ENCODE measurements at regions not wholly inside any gene's neighbourhood (a gene's known extent, or its start where the extent isn't known, plus 50 kb on each side); places are given as distances from the start of the nearest gene placed in this dataset.
"Not testable (repeated sequence)": the region's sequence is repeated elsewhere in the genome, so short reads cannot be mapped to it uniquely, and the experiment has no call there.

- intact Hi-C loops (cut with micrococcal nuclease; ENCODE audit: unreplicated experiment) = no loop called here
- no peak overlapping the region for H3K4me3 ChIP-seq
- no peak for DNase-seq
- H4K20me1 ChIP-seq (ENCODE audit: insufficient read depth) = no peaks in the 10 kb centered on the region
- no peak overlapping the region for H3K27ac ChIP-seq
- TF ChIP-seq CTCF (conservative IDR thresholded peaks at IDR 0.05) (no peak), EZH2 (IDR thresholded peaks at IDR 0.05; ENCODE audit: low read depth) (no peak)
- H2AFZ ChIP-seq = 0 out of 2 replicates have a peak overlapping the region, but pooled peaks have one; percentile 21
- H3K79me2 ChIP-seq (ENCODE audit: low read depth) = no peaks in the 10 kb centered on the region
- no peaks in the 10 kb centered on the region for H3F3A ChIP-seq (ENCODE audit: insufficient read depth, low read depth)
- no TSS peak for BruUV-seq (replicated peaks)
- no peaks in the 10 kb centered on the region for H3K27me3 ChIP-seq (ENCODE audit: insufficient read depth, low read depth)
- ChIA-PET POLR2A (ENCODE audit: unreplicated experiment) (no interaction called here), CTCF (no interaction called here)
- H3K4me2 ChIP-seq = no peak overlapping the region
- no peaks in the 10 kb centered on the region for H3K4me1 ChIP-seq (replicated peaks; ENCODE audit: insufficient read depth)
- H3K9me3 ChIP-seq (ENCODE audit: insufficient read depth, low read depth) = no peaks in the 10 kb centered on the region
- H3K9me2 ChIP-seq (ENCODE audit: insufficient read depth) = no peaks in the 10 kb centered on the region
- no peaks in the 10 kb centered on the region for H3K36me3 ChIP-seq (ENCODE audit: low read depth)
Observed at GRCh38 chr6:140660295-140660694, 1285.8 kb upstream of the CITED2 start.

- Histone ChIP-seq H3K4me3 (no peak overlapping the region), H3K79me2 (ENCODE audit: low read depth) (no peaks in the 10 kb centered on the region), H2AFZ (no peak overlapping the region), H4K20me1 (ENCODE audit: insufficient read depth) (no peaks in the 10 kb centered on the region), H3K36me3 (ENCODE audit: low read depth) (no peaks in the 10 kb centered on the region), H3K4me1 (replicated peaks; ENCODE audit: insufficient read depth) (no peaks in the 10 kb centered on the region), H3K27me3 (ENCODE audit: insufficient read depth, low read depth) (no peaks in the 10 kb centered on the region), H3K9me2 (ENCODE audit: insufficient read depth) (no peaks in the 10 kb centered on the region), H3F3A (ENCODE audit: insufficient read depth, low read depth) (no peaks in the 10 kb centered on the region), H3K4me2 (no peak overlapping the region), H3K27ac (no peak overlapping the region), H3K9me3 (ENCODE audit: insufficient read depth, low read depth) (no peaks in the 10 kb centered on the region)
- ChIA-PET CTCF (no interaction called here), POLR2A (ENCODE audit: unreplicated experiment) (no interaction called here)
- intact Hi-C loops (cut with micrococcal nuclease; ENCODE audit: unreplicated experiment) = no loop called here
- no peak for DNase-seq
- TF ChIP-seq CTCF (conservative IDR thresholded peaks at IDR 0.05) (no peak), EZH2 (IDR thresholded peaks at IDR 0.05; ENCODE audit: low read depth) (no peak)
- no TSS peak for BruUV-seq (replicated peaks)
Observed at GRCh38 chr6:140653972-140654371, 1279.5 kb upstream of the CITED2 start.

- no TSS peak for BruUV-seq (replicated peaks)
- TF ChIP-seq EZH2 (IDR thresholded peaks at IDR 0.05; ENCODE audit: low read depth) = no peak
- no peak for TF ChIP-seq CTCF (conservative IDR thresholded peaks at IDR 0.05)
- intact Hi-C loops (cut with micrococcal nuclease; ENCODE audit: unreplicated experiment) = no loop called here
- H3K4me3 ChIP-seq = no peak overlapping the region
- no peaks in the 10 kb centered on the region for H3K27me3 ChIP-seq (ENCODE audit: insufficient read depth, low read depth)
- no peaks in the 10 kb centered on the region for H3K36me3 ChIP-seq (ENCODE audit: low read depth)
- H2AFZ ChIP-seq = no peak overlapping the region
- no peaks in the 10 kb centered on the region for H3F3A ChIP-seq (ENCODE audit: insufficient read depth, low read depth)
- no peak overlapping the region for H3K4me2 ChIP-seq
- H3K79me2 ChIP-seq (ENCODE audit: low read depth) = no peaks in the 10 kb centered on the region
- no peak overlapping the region for H3K27ac ChIP-seq
- H3K4me1 ChIP-seq (replicated peaks; ENCODE audit: insufficient read depth) = no peaks in the 10 kb centered on the region
- peaks cover 1% of the 10 kb centered on the region; the same call in 1 of the 2 replicates for H3K9me3 ChIP-seq (ENCODE audit: insufficient read depth, low read depth)
- ChIA-PET POLR2A (ENCODE audit: unreplicated experiment) (no interaction called here), CTCF (no interaction called here)
- H3K9me2 ChIP-seq (ENCODE audit: insufficient read depth) = no peaks in the 10 kb centered on the region
- no peaks in the 10 kb centered on the region for H4K20me1 ChIP-seq (ENCODE audit: insufficient read depth)
- no peak for DNase-seq
Observed at GRCh38 chr6:140653506-140653905, 1279.1 kb upstream of the CITED2 start.

GRCh38 chr6:140649502-140649901 lies 1275.1 kb upstream of the CITED2 start:
- BruUV-seq (replicated peaks); H3K4me2 ChIP-seq; H3K4me3 ChIP-seq; H3K27me3 ChIP-seq (ENCODE audit: insufficient read depth, low read depth); CTCF ChIA-PET; H3K4me1 ChIP-seq (replicated peaks; ENCODE audit: insufficient read depth); DNase-seq; H3F3A ChIP-seq (ENCODE audit: insufficient read depth, low read depth); H2AFZ ChIP-seq; H3K36me3 ChIP-seq (ENCODE audit: low read depth); H3K27ac ChIP-seq; intact Hi-C loops (cut with micrococcal nuclease; ENCODE audit: unreplicated experiment); H4K20me1 ChIP-seq (ENCODE audit: insufficient read depth); POLR2A ChIA-PET (ENCODE audit: unreplicated experiment); H3K9me2 ChIP-seq (ENCODE audit: insufficient read depth); H3K79me2 ChIP-seq (ENCODE audit: low read depth): not testable (repeated sequence)
- peaks cover 13% of the 10 kb centered on the region; the same call in 1 of the 2 replicates for H3K9me3 ChIP-seq (ENCODE audit: insufficient read depth, low read depth)

GRCh38 chr6:140647322-140647721 lies 1272.9 kb upstream of the CITED2 start:
- H3K27me3 ChIP-seq (ENCODE audit: insufficient read depth, low read depth); POLR2A ChIA-PET (ENCODE audit: unreplicated experiment); H3K27ac ChIP-seq; H3K4me3 ChIP-seq; H3K79me2 ChIP-seq (ENCODE audit: low read depth); H2AFZ ChIP-seq; DNase-seq; CTCF ChIA-PET; intact Hi-C loops (cut with micrococcal nuclease; ENCODE audit: unreplicated experiment); H3F3A ChIP-seq (ENCODE audit: insufficient read depth, low read depth); H3K9me2 ChIP-seq (ENCODE audit: insufficient read depth); H3K36me3 ChIP-seq (ENCODE audit: low read depth); H4K20me1 ChIP-seq (ENCODE audit: insufficient read depth); H3K4me1 ChIP-seq (replicated peaks; ENCODE audit: insufficient read depth); BruUV-seq (replicated peaks); H3K4me2 ChIP-seq: not testable (repeated sequence)
- peaks cover 18% of the 10 kb centered on the region; the same call in 1 of the 2 replicates for H3K9me3 ChIP-seq (ENCODE audit: insufficient read depth, low read depth)

All from PC-9 (cell line).